Body of pancreas (tissue), 4 donors: ENCODE measurements at regions not wholly inside any gene's neighbourhood (a gene's known extent, or its start where the extent isn't known, plus 50 kb on each side); places are given as distances from the start of the nearest gene placed in this dataset.

Experiments used
- POLR2A ChIP-seq, 3 donors: fragments of 450-650 bp; IDR thresholded peaks; one replicate each; pipeline ENCODE4 v1.6.1; 2016; ENCODE audit warnings: antibody characterized with exemption in 3 of 3, mild to moderate bottlenecking in 2 of 3
- TF ChIP-seq, protein P1 (sequence below), 7 experiments: fragments of 450-650 bp in 4 of 7; fragments of 200-600 bp in 3 of 7; sonication (generic) in 3 of 7; IDR thresholded peaks; one replicate each; pipeline ENCODE4 v1.5.1; 2016 to 2019; ENCODE audit warnings: antibody characterized with exemption in 7 of 7

DNA sequence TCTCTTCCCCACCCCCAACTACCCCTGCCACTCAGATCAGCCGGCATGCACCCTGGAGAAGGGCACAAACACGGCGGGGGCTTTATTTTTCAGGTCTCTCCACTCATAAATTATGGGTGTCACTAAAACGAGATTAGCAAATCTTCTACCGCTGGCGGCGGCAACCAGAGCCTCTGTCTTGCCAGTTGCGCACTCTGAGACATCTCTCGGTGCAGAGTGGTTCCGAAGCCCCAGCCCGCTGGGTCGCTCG, 125.3 kb upstream of the C11orf58 start:
- TF ChIP-seq, protein P1, sequence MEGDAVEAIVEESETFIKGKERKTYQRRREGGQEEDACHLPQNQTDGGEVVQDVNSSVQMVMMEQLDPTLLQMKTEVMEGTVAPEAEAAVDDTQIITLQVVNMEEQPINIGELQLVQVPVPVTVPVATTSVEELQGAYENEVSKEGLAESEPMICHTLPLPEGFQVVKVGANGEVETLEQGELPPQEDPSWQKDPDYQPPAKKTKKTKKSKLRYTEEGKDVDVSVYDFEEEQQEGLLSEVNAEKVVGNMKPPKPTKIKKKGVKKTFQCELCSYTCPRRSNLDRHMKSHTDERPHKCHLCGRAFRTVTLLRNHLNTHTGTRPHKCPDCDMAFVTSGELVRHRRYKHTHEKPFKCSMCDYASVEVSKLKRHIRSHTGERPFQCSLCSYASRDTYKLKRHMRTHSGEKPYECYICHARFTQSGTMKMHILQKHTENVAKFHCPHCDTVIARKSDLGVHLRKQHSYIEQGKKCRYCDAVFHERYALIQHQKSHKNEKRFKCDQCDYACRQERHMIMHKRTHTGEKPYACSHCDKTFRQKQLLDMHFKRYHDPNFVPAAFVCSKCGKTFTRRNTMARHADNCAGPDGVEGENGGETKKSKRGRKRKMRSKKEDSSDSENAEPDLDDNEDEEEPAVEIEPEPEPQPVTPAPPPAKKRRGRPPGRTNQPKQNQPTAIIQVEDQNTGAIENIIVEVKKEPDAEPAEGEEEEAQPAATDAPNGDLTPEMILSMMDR (IDR thresholded peaks at IDR 0.05), result no peak
- no peak for TF ChIP-seq POLR2A (IDR thresholded peaks at IDR 0.05)
